HUES64 (cell line): ENCODE measurements at regions not wholly inside any gene's neighbourhood (a gene's known extent, or its start where the extent isn't known, plus 50 kb on each side); places are given as distances from the start of the nearest gene placed in this dataset.

Experiments
- H3K27ac ChIP-seq: 2 replicates; pipeline ENCODE4 v1.7.0; 2013; ENCODE audit warnings: low read depth, low read length, inconsistent platforms
- H3K27me3 ChIP-seq: 2 replicates; pipeline ENCODE4 v1.6.1; 2013; ENCODE audit warnings: mild to moderate bottlenecking, low read length; ENCODE audit not compliant: insufficient read depth
- H3K36me3 ChIP-seq: 2 replicates; pipeline ENCODE4 v1.6.1; 2013; ENCODE audit warnings: mild to moderate bottlenecking, low read length; ENCODE audit not compliant: insufficient read depth
- H3K4me1 ChIP-seq: 2 replicates; pipeline ENCODE4 v1.6.1; 2013; ENCODE audit warnings: mild to moderate bottlenecking, low read length, moderate library complexity; ENCODE audit not compliant: insufficient read depth
- H3K4me3 ChIP-seq: 2 replicates; pipeline ENCODE4 v1.5.1; 2013; ENCODE audit warnings: mild to moderate bottlenecking, low read length, moderate library complexity
- H3K9ac ChIP-seq: 2 replicates; pipeline ENCODE4 v1.6.1; 2013; ENCODE audit warnings: mild to moderate bottlenecking, low read depth, low read length
- H3K9me3 ChIP-seq: 2 replicates; pipeline ENCODE4 v1.6.1; 2013; ENCODE audit warnings: low read depth, low read length; ENCODE audit not compliant: insufficient read depth
- WGBS: fragments of 150-250, 120-280 bp; methylation state at CpG from one replicate; pipeline ENCODE4 v1.1.7; 2013; ENCODE audit warnings: missing lambda C conversion rate; 5-methylcytosine and 5-hydroxymethylcytosine counted together

DNA sequence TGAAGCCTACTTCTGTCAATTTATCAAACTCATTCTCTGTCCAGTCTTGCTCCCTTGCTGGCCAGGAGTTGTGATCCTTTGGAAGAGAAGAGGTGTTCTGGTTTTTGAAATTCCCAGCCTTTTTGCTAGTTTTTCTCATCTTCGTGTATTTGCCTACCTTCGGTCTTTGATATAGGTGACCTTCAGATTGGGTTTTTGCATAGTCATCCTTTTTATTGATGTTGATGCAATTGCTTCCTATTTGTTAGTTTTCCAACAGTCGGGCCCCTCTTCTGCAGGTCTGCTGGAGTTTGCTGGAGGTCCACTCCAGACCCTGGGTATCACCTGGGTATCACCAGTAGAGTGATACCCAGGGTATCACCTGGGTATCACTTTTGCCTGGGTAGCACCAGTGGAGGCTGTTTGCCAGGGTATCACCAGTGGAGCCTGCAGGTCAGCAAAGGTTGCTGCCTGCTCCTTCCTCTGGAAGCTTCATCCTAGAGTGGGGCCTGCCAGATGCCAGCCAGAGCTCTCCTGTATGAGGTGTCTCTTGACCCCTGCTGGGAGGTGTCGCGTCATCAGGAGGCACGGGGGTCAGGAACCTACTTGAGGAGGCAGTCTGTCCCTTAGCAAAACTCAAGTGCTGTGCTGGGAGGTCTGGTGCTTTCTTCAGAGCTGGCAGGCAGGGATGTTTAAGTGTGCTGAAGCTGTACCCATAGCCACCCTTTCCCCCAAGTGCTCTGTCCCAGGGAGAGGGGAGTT is 684.2 kb downstream of the PCDH18 start:
- Histone ChIP-seq H3K4me1 (no peaks in the 10 kb centered on the region), H3K27ac (no peak overlapping the region), H3K9me3 (0 out of 2 replicates have a peak, but pooled peaks cover under 1% of the 10 kb centered on the region), H3K27me3 (no peaks in the 10 kb centered on the region), H3K9ac (no peak overlapping the region), H3K36me3 (no peaks in the 10 kb centered on the region), H3K4me3 (no peak overlapping the region)
- 96% methylated on average over 6 of the region's 6 CpGs for WGBS

DNA sequence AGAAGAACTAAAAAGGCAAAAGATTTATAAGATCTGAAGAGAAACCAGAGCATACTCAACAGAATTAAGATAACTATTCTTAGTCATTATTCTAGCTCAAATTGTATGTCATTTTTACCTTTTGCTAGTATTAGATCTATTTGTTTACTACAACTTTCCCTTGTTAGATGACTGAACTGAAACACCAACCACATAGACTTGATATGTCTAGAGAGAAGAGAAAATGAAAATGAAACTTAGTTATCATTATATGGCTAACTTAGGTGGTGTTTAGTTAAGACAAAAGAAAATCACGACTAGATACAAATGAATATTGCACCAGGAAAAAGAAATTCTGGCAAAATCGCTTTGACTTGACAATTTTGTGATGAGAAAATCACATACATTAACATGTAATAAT is 690.8 kb downstream of the PCDH18 start:
- no CpG with 5 or more reads among the region's 2 CpGs for WGBS
- no peaks in the 10 kb centered on the region for H3K4me1 ChIP-seq
- H3K27me3 ChIP-seq: no peaks in the 10 kb centered on the region
- no peaks in the 10 kb centered on the region for H3K36me3 ChIP-seq
- no peak overlapping the region for H3K9ac ChIP-seq
- no peak overlapping the region for H3K4me3 ChIP-seq
- H3K27ac ChIP-seq: no peak overlapping the region
- 0 out of 2 replicates have a peak, but pooled peaks cover 2% of the 10 kb centered on the region for H3K9me3 ChIP-seq

DNA sequence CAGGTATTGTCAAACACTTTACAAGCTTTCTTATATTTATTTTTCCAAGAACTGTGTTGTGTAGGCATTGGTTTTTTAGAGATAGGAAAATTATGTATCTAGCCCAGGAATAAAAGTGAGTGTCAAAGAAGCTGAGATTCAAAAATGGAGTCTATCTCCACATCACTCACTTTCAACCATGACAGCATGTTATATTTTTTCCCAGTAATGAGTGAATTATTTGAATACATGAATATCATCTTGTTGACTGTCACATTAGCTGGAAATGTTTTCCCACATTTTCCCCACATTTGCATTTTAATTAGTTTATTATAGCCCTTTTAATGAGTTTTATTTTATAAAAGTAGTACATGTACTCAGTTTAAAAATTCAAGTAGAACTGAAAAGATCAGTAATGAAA is 693.7 kb downstream of the PCDH18 start:
- H3K9me3 ChIP-seq: 0 out of 2 replicates have a peak, but pooled peaks cover 2% of the 10 kb centered on the region

DNA sequence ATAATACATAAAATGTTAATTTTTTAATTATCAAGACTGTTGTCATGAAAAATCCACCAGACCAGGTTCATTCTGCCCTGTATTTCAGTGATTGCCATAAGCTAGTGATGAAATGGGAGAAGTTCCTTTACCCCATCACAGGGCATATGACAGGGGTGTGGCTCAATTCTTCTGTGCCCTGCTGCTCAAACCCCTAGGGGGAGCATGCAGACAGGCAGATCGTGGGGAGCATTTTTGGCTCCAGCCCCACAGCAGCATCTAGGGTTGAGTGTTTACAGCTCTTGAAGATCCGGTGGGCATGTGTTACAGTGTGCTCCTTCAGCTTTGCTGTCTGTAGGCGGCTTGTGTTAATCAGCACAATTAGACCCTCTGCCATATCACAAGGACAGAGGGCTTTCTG is 700.7 kb downstream of the PCDH18 start:
- no peak overlapping the region for H3K9ac ChIP-seq
- H3K36me3 ChIP-seq: no peaks in the 10 kb centered on the region
- 89% methylated on average over 3 of the region's 3 CpGs for whole genome bisulfite sequencing
- H3K4me3 ChIP-seq: no peak overlapping the region
- H3K9me3 ChIP-seq: no peaks in the 10 kb centered on the region
- H3K4me1 ChIP-seq: no peaks in the 10 kb centered on the region
- no peak overlapping the region for H3K27ac ChIP-seq
- H3K27me3 ChIP-seq: no peaks in the 10 kb centered on the region

More for the DNA sequence above, 693.7 kb downstream of the PCDH18 start:
- H3K4me3 ChIP-seq: no peak overlapping the region
- H3K36me3 ChIP-seq: no peaks in the 10 kb centered on the region
- no peaks in the 10 kb centered on the region for H3K27me3 ChIP-seq
- H3K4me1 ChIP-seq: no peaks in the 10 kb centered on the region
- H3K27ac ChIP-seq: no peak overlapping the region
- no peak overlapping the region for H3K9ac ChIP-seq

DNA sequence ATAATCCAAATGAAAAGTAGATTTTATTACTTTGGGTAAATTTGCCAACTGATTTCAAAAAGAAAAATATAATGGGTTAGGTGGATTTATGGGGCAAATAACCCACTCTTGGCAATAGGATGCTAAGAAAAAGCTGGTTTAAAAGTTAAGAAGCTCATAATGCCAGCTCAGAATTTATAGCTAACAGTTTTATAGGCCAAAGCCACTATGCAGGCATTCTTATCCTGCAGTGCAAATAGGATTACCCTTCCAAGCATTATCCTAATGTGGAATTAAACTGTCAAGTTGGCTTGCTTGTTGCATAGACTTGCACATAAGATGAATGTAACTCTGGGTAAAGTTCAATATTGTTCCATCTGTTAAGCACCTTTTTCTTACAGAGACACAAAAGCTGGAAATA is 703.0 kb downstream of the PCDH18 start:
- H3K9ac ChIP-seq: no peak overlapping the region
- H3K4me3 ChIP-seq: no peak overlapping the region
- H3K36me3 ChIP-seq: no peaks in the 10 kb centered on the region
- H3K27ac ChIP-seq: no peak overlapping the region
- no peaks in the 10 kb centered on the region for H3K27me3 ChIP-seq
- H3K9me3 ChIP-seq: no peaks in the 10 kb centered on the region
- H3K4me1 ChIP-seq: no peaks in the 10 kb centered on the region

DNA sequence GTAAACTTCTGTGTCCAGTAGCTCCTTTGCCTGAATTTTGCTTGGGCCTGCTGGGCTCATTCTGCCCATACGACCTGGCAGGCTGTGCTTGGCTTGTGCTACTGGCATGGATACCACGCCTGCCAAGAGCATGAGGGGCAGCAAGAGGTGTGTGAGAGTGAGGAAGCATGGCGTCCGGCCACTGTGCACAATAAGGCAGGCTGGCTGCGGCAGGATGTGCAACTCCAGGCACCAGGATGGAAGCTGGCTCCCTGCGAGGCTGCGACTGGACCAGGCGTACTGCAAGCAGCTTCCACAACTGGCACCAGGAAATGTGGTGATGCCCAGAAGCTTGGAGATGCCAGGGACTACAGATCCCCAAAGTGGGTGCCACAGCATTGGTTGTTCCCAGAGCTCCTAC is 709.3 kb downstream of the PCDH18 start:
- H3K4me1 ChIP-seq: no peaks in the 10 kb centered on the region
- WGBS: 94% methylated on average over 8 of the region's 8 CpGs
- H3K9me3 ChIP-seq: no peaks in the 10 kb centered on the region

DNA sequence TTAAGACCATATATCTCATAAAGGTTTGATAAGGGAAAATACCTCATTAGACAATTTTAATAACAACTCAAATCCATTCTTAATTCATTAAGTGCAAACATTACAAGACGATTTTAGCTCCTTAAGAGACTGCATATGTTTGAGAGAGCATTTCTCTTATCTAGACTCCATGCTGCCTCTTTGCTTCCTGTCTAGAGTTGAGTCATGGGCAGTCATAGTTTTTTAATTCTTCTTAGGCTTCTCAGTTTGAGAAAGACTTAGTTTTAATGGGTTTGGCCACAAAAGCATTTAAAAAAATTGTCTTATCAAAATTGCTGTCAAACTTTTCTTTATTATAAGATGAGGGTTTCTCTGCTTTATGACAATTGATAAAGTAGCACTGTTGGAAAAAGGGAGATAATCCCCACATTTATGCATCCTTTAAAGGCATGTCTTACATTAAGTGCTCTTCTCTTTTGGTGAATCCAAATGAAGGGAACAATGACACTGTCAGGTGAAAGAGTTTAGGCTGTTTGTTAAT is 713.4 kb downstream of the PCDH18 start:
- H3K36me3 ChIP-seq: no peaks in the 10 kb centered on the region

More for the DNA sequence above, 709.3 kb downstream of the PCDH18 start:
- Histone ChIP-seq H3K9ac (no peak overlapping the region), H3K4me3 (no peak overlapping the region), H3K27ac (no peak overlapping the region), H3K27me3 (no peaks in the 10 kb centered on the region), H3K36me3 (no peaks in the 10 kb centered on the region)

DNA sequence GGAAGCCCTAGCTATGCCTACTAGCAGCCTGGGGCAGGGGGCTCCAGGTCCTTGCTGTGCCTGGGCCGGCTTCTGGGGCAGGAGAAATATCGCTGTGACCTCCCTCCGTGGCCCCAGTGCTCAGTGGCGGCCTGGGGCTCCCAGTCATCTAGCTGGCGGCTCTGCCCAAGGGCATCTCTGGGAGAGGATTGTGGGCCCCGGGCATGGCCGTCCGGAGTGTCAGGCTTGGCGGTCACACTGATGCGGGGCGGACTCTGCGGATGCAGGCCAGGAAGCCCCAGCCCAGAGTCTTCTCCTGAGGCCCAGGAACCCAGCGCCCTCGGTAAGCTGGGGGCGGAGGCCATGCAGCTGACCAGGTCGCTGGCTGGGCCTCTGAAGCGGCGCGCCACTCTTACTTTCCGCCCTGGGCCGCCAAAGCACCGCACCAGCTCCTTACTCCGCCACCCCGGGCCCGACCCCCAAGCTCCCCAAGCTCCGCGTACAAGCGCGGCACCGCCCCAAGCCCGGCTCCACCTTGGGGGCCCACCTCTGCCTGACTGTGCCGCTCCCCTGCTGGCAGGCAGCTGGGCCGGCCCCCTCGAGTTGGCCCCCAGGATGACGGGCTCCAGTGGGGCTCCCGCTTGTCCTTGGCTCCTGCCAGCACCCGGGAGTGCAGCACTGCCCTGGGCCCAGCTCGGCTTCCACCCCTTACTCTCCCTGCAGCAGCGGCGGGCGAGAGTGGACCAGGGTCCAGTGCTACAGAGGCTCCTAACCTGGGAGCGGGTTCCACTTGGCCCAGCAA is 720.0 kb downstream of the PCDH18 start:
- 97% methylated on average over 42 of the region's 42 CpGs for WGBS
- H3K9ac ChIP-seq: no peak overlapping the region
- H3K27ac ChIP-seq: no peak overlapping the region
- H3K9me3 ChIP-seq: 0 out of 2 replicates have a peak, but pooled peaks cover 5% of the 10 kb centered on the region
- H3K27me3 ChIP-seq: no peaks in the 10 kb centered on the region
- H3K4me1 ChIP-seq: no peaks in the 10 kb centered on the region
- H3K4me3 ChIP-seq: no peak overlapping the region
- no peaks in the 10 kb centered on the region for H3K36me3 ChIP-seq

More for the DNA sequence above, 713.4 kb downstream of the PCDH18 start:
- WGBS: 89% methylated on average over 1 of the region's 1 CpG
- Histone ChIP-seq H3K4me3 (no peak overlapping the region), H3K9ac (no peak overlapping the region), H3K4me1 (no peaks in the 10 kb centered on the region), H3K27ac (no peak overlapping the region), H3K9me3 (no peaks in the 10 kb centered on the region), H3K27me3 (no peaks in the 10 kb centered on the region)

DNA sequence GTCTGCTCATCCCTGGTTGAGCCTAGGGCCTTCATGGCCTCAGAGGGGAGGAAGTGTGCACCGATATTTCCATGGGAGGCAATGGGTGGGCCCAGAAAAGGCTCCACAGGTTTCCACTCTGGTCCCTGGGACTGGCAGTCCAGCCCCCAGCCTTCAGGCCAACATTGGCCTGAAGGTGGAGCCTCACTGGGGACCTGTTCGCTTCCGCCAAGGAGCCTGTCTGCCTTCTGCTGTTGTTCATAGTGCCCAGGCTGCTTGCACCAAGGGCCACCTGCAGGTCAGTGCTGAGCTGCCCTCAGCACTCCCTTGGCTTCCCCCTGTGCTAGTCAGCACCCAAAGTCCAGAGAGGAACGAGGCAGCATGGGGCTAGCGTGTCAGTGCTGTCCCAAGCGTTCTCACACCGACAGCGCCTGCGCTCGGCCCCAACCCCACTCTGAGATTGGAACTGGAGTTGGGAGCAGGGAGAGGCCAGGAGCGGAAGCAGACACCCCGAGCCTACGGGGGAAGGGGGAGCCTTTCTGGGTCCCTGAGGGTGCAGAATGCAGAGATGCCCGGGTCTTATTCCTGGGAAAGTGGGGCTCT is 720.7 kb downstream of the PCDH18 start:
- Histone ChIP-seq H3K4me3 (no peak overlapping the region), H3K27ac (no peak overlapping the region), H3K9me3 (peaks cover 11% of the 10 kb centered on the region), H3K9ac (no peak overlapping the region), H3K36me3 (no peaks in the 10 kb centered on the region), H3K4me1 (no peaks in the 10 kb centered on the region), H3K27me3 (no peaks in the 10 kb centered on the region)
- 96% methylated on average over 14 of the region's 14 CpGs for WGBS

DNA sequence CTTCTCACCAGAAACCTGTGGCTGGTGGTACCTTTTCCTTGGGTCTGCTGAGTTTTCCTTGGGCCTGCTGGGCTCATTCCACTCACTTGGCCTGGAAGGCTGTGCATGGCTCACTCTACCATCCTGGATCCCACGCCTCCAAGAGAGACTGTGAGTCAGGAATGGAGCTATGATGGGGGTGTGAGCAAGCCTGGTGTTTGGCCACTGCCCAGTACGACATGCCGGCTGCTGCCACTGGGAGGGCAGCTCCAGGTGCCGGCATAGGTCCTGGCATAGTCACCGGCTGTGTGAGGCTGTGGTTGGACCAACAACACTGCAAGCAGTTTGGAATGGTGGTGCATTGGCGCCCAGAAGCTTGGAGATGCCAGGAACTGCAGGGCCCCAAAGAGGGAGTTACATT is 721.7 kb downstream of the PCDH18 start:
- Histone ChIP-seq H3K27me3 (no peaks in the 10 kb centered on the region), H3K4me1 (no peaks in the 10 kb centered on the region), H3K9ac (no peak overlapping the region), H3K36me3 (peaks cover 5% of the 10 kb centered on the region; the same call in 1 of the 2 replicates), H3K9me3 (peaks cover 20% of the 10 kb centered on the region), H3K4me3 (no peak overlapping the region), H3K27ac (no peak overlapping the region)
- WGBS: 96% methylated on average over 6 of the region's 6 CpGs

DNA sequence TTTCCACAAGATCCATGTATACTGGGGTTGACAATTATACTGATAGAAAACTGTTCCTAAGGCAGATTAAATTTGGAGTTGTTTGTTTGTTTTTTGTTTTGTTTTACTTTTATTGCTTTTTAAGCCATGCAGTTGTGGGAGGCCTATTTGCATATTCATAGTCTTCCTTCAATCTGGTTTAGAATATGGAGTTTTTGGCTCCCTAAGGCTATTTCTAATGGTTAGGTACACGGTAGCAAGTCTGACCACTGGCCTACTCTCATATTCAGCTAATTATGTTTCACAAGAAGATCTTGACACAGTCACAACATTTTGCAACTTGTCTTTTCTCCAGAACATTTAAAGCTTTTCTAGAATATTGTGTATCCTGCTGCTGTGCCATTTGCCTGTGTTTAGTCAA is 725.5 kb downstream of the PCDH18 start:
- Histone ChIP-seq H3K27ac (no peak overlapping the region), H3K9ac (no peak overlapping the region), H3K27me3 (no peaks in the 10 kb centered on the region), H3K36me3 (peaks cover 5% of the 10 kb centered on the region; the same call in 1 of the 2 replicates), H3K4me1 (0 out of 2 replicates have a peak, but pooled peaks cover 11% of the 10 kb centered on the region), H3K9me3 (peaks cover 36% of the 10 kb centered on the region), H3K4me3 (no peak overlapping the region)
- 85% methylated on average over 1 of the region's 1 CpG for WGBS
